ENCODE measurements at regions not wholly inside any gene's neighbourhood (a gene's known extent, or its start where the extent isn't known, plus 50 kb on each side); places are given as distances from the start of the nearest gene placed in this dataset.
A peak's percentile ranks its signal among the peaks of the same experiment; 100 is the strongest.

- H3K4me3 ChIP-seq (ENCODE audit: control insufficient read depth, low read depth, low read length), result no peak overlapping the region
- TF ChIP-seq, protein P1, sequence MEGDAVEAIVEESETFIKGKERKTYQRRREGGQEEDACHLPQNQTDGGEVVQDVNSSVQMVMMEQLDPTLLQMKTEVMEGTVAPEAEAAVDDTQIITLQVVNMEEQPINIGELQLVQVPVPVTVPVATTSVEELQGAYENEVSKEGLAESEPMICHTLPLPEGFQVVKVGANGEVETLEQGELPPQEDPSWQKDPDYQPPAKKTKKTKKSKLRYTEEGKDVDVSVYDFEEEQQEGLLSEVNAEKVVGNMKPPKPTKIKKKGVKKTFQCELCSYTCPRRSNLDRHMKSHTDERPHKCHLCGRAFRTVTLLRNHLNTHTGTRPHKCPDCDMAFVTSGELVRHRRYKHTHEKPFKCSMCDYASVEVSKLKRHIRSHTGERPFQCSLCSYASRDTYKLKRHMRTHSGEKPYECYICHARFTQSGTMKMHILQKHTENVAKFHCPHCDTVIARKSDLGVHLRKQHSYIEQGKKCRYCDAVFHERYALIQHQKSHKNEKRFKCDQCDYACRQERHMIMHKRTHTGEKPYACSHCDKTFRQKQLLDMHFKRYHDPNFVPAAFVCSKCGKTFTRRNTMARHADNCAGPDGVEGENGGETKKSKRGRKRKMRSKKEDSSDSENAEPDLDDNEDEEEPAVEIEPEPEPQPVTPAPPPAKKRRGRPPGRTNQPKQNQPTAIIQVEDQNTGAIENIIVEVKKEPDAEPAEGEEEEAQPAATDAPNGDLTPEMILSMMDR (conservative IDR thresholded peaks at IDR 0.05; ENCODE audit: control insufficient read depth, insufficient read depth, low read depth, low read length), result no peak
- no peak for DNase-seq (ENCODE audit: low read depth)
These were observed 127.7 kb downstream of the ZNF664 start for GRCh38 chr12:124100572-124101178.

DNA sequence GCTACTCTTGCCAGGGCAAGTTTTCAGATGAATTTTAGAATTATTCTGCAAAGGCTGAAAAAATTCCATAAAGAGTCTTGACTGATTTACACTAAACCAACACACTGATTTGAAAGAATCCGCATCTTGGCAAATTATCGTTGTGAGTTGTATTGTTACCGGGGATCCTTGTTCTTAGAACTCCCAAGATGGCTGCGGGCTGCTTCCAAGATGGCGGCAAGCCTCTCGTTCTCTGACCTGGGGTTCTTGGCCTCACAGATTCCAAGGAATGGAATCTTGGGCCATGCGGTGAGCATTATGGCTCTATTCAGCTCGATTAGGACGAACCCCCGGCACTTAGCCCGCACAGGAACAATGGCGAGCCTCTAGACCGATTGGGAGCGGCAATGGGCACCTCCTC, 132.5 kb downstream of the ZNF664 start:
- no peak overlapping the region for H3K4me3 ChIP-seq (ENCODE audit: control insufficient read depth, low read depth, low read length)
- TF ChIP-seq, protein P1 (conservative IDR thresholded peaks at IDR 0.05; ENCODE audit: control insufficient read depth, insufficient read depth, low read depth, low read length), result no peak
- DNase-seq (ENCODE audit: low read depth), result no peak

- no peak overlapping the region for H3K4me3 ChIP-seq (ENCODE audit: control insufficient read depth, low read depth, low read length)
- no peak for DNase-seq (ENCODE audit: low read depth)
- TF ChIP-seq, protein P1 (conservative IDR thresholded peaks at IDR 0.05; ENCODE audit: control insufficient read depth, insufficient read depth, low read depth, low read length), result no peak
These were observed 134.3 kb downstream of the ZNF664 start for GRCh38 chr12:124107351-124107750.

GRCh38 chr12:124109760-124110159, 136.7 kb downstream of the ZNF664 start:
- peak; percentile 20 for DNase-seq (ENCODE audit: low read depth)
- TF ChIP-seq, protein P1 (conservative IDR thresholded peaks at IDR 0.05; ENCODE audit: control insufficient read depth, insufficient read depth, low read depth, low read length), result no peak

GRCh38 chr12:124110372-124110883, 137.4 kb downstream of the ZNF664 start:
- DNase-seq (ENCODE audit: low read depth), result no peak
- TF ChIP-seq, protein P1 (conservative IDR thresholded peaks at IDR 0.05; ENCODE audit: control insufficient read depth, insufficient read depth, low read depth, low read length), result no peak
- no peak overlapping the region for H3K4me3 ChIP-seq (ENCODE audit: control insufficient read depth, low read depth, low read length)

More at GRCh38 chr12:124109760-124110159, 136.7 kb downstream of the ZNF664 start:
- H3K4me3 ChIP-seq (ENCODE audit: control insufficient read depth, low read depth, low read length), result no peak overlapping the region

DNA sequence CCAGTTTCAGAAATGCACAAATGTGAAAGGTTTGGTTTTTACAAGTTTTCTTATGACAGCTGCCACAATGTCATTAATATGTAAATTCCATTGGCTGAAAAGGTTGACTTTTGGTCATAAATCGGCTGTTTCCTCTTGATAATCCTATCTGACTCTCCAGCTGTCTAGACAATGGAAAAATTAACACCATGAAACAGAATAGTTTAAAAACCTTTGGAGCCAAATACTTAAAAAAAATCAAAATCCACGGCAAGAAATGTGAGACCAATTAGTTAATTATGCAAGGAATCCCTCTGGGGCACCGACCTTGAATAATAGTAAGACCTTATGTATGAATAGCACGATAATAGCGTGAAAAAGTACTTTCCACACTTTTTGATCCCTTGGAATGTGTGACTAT, 138.0 kb downstream of the ZNF664 start:
- TF ChIP-seq, protein P1 (conservative IDR thresholded peaks at IDR 0.05; ENCODE audit: control insufficient read depth, insufficient read depth, low read depth, low read length), result no peak
- no peak overlapping the region for H3K4me3 ChIP-seq (ENCODE audit: control insufficient read depth, low read depth, low read length)
- DNase-seq (ENCODE audit: low read depth), result no peak
